Peyer's patch (tissue), 4 donors: ENCODE measurements at regions not wholly inside any gene's neighbourhood (a gene's known extent, or its start where the extent isn't known, plus 50 kb on each side); places are given as distances from the start of the nearest gene placed in this dataset.

Experiments used
- POLR2A ChIP-seq, 2 donors: fragments of 450-650 bp; IDR thresholded peaks; one replicate each; pipeline ENCODE4 v1.5.1; 2017; ENCODE audit warnings: antibody characterized with exemption in 2 of 2, mild to moderate bottlenecking in 2 of 2, moderate library complexity in 2 of 2
- TF ChIP-seq, protein P1 (sequence below), 6 experiments: fragments of 450-650 bp in 4 of 6; fragments of 200-600 bp in 2 of 6; sonication (generic) in 1 of 6; IDR thresholded peaks; one replicate each; pipeline ENCODE4 v1.5.1; 2017 to 2019; ENCODE audit warnings: antibody characterized with exemption in 6 of 6, mild to moderate bottlenecking in 3 of 6, moderate library complexity in 1 of 6

DNA sequence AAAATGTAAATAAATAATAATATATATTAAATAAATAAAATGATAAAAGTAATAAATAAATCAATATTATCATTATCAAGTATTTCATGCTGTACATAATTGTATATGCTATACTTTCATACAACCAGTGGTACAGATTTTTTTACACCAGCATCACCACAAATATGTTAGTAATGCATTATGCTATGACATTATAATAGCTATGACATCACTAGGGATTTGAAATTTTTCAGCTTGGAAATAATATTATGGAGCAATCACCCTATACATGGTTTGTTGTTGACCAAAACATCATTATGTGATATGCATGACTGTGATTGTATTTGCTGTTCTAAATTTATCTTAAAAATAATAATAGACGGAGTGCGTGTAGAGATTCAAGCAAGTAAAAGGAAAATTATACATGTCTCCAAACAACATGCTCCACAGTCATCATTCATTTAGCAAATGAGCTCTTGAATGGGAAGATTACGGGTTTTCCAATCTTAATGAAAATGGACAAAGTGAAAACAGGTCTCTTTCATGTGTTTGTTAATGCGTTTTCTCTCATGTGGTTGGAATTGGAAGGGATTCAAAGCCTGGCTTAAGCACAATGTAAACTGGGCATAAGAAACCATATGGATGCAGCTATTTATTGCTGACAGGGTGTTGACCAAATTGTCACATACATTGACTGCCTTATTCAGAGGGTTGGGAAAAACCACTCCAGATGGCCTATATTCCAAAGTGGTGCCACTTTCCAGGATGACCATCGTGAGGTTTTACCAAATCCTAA is 643.0 kb upstream of the RGMB start:
- TF ChIP-seq, protein P1, sequence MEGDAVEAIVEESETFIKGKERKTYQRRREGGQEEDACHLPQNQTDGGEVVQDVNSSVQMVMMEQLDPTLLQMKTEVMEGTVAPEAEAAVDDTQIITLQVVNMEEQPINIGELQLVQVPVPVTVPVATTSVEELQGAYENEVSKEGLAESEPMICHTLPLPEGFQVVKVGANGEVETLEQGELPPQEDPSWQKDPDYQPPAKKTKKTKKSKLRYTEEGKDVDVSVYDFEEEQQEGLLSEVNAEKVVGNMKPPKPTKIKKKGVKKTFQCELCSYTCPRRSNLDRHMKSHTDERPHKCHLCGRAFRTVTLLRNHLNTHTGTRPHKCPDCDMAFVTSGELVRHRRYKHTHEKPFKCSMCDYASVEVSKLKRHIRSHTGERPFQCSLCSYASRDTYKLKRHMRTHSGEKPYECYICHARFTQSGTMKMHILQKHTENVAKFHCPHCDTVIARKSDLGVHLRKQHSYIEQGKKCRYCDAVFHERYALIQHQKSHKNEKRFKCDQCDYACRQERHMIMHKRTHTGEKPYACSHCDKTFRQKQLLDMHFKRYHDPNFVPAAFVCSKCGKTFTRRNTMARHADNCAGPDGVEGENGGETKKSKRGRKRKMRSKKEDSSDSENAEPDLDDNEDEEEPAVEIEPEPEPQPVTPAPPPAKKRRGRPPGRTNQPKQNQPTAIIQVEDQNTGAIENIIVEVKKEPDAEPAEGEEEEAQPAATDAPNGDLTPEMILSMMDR (IDR thresholded peaks at IDR 0.05) = no peak
- no peak for TF ChIP-seq POLR2A (IDR thresholded peaks at IDR 0.05)
